NOMO-1 treated with DMSO at 0.1 percent for 48 hours (cell line): ENCODE measurements at regions not wholly inside any gene's neighbourhood (a gene's known extent, or its start where the extent isn't known, plus 50 kb on each side); places are given as distances from the start of the nearest gene placed in this dataset.
"Not testable (repeated sequence)": the region's sequence is repeated elsewhere in the genome, so short reads cannot be mapped to it uniquely, and the experiment has no call there.

Experiments used
- DNase-seq: peaks from one replicate; lab custom pipeline; 2025; ENCODE audit not compliant: unreplicated experiment; lab: John Stamatoyannopoulos, UW

DNA sequence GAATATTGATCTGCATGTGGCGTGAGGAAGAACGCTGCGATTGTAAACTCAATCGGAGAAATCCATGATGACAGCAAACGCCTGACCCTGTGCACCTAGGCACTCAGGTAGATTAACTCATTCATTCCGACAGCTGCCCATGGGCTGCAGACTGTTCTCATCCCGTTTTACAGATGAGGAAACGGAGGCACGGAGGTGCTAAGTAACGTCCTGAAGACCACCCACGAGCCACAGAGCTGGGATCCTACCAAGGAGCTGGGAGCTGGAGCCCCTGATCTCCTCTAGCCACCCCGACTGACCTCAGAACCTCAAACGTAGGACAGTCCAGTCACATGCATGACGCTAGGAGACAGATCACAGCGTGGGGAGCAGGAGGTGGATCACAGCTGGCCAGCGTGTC is 1092.7 kb downstream of the BRD1 start:
- DNase-seq, result no peak

GRCh38 chr22:48734359-48734758 is 1093.3 kb downstream of the BRD1 start:
- no peak for DNase-seq

- no peak for DNase-seq
Observed at GRCh38 chr22:48729499-48730171, 1098.0 kb downstream of the BRD1 start.

DNA sequence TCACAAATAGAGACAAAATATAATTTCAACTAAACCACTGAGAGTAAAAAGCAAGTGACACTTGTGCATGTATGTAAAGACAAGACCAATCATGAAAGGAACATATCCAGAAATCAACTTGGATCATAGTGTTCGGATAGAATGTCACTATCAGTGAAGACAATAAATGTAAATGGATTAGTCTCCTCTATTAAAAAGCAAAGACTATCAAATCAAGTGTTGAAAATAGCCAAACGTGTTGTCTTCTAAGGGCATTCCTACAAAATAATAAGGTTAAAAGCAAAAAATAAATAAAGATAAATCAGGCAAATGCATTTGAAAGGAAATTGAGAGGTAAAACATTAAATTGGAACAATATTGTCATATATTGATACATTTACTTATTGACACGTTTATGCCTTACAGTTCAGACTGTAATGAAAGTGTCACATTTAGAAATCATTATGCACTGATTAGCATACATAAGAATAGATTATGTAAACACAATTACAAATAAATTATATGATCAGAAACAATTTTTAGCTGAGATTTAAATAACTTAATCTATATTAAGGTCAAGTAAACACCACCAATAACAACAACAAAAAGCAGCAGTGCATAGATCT is 1100.1 kb downstream of the BRD1 start:
- DNase-seq, result no peak

DNA sequence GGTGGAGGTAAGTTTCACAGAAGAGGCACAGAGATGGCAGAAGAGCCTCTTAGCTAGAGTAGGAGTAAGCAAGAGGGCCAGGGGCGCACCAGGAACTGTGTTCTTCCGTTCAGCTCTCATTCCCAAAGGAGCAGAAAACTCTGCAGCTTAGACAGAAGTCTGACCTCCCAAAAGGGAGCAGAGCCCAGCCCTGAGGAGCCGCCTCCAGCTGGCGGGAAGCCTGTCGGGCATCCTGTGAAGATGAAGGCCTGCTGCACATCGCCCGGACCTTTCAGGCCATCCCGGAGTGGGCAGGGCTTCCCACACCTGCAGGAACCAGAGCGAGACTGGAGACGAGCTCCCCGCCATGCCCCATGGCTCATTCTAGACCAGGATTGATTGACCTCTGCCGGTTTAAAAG is 1102.8 kb downstream of the BRD1 start:
- no peak for DNase-seq

DNA sequence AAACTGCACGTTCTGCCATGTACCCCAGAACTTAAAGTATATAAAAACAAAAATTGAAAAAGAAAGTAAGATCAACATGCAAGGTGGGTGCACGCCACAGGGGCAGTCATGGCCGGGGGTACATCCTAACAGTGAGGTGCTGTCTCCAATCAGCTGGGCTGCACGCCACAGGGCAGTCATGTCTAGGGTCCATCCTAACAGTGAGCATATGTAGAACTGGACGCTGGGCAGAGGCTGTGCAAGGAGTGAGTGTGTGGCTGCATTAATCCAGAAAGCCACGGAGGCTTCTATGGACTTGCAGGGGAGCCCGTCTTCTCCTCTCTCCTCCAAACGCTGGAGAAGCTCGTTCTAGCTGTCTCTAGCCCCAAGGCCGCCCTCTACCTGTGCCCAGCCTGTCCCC is 1105.0 kb downstream of the BRD1 start:
- DNase-seq, result no peak

DNA sequence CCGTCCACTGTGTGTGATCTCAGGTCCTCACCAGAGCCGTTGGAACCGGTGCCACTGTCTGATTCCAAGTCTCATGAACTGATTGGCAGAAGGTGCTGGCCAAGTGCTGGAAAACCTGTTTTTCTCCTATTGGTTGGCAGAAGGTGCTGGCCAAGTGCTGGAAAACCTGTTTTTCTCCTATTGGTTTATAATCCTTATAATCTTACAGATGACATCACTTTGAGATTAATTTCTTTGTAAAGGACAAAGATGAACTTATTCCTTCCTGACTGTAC is 1106.3 kb downstream of the BRD1 start:
- DNase-seq, result no peak

DNA sequence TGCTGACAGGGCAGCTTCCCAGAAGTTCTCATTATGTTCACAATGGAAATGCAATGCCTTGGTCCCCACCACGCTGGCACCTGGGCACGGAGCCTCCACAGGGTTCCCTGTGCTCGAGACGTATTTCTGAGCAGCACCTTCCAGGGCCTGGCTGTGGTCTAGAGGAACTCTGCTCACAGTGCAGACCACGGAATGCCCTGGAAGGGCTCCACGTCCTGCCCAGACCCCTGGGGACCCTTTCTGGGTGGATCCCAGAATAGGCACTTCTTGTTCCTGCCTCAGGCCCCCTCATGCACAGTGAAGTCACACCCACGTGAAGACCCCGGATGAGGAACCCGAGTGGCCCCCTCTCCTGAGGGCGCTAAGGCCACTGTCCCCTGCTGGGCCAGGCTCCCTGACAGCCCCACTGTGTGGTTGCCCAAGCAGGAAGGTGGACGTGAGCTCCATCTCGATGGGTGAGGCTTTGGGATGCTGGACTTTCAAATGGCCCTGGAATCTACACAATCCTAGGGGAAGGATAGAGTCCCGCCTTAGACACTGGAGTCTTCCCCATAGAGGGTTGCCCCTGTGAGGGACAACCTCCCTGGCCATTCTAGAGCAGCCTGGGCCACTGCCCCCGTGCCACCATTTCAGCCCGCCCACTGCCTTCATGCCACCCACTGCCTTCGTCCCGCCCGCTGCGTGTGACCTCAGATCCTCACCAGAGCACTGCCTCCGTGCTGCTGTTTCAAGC is 1106.8 kb downstream of the BRD1 start:
- DNase-seq, result no peak

GRCh38 chr22:48719978-48720661 is 1107.6 kb downstream of the BRD1 start:
- DNase-seq, result no peak

GRCh38 chr22:48718818-48719500 is 1108.7 kb downstream of the BRD1 start:
- no peak for DNase-seq

DNA sequence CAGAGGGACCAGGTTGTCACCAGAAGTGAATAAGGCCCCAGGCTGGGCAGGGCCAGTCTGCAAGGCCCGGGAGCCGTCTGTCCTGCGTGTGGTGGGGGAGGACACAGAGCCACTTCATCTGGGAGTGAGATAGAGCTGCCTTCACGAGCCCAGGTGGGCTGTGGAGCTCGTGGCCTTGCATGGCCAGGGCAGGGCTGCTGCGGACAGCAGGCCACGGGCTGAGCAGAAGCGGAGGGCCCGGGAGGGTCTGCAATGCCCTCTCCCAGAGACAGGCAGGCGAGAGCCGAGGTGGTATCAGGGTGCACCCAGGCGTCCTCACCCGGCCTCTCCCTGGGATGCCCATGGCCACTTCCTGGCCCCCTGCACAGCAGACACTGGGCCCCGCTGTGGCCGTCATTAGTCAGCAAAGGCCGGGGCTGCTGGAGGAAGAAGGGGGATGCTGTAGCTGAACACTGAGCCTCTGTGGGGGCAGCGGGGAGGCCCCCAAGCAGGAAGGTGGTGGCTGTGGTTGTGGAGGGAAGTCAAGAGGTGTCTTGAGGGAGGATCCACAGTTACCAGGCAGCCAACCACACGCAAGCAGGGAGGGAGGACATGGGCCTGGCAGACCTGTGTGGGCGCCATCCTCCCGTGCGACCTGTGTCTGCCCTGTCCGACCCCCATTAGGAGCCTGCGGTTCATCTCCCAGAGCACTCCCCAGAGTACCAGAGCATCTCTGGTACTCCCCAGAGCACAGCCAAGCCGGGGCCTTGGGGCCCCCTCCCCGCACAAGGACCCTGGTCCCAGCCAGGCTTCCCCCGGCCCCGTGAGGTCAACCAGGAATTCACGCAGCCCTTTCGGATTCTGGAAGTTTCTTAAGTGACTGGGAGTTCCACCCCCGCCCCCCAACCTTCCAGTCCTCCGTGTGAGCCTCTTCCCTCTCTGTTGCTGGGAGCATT is 1109.5 kb downstream of the BRD1 start:
- DNase-seq, result no peak

DNA sequence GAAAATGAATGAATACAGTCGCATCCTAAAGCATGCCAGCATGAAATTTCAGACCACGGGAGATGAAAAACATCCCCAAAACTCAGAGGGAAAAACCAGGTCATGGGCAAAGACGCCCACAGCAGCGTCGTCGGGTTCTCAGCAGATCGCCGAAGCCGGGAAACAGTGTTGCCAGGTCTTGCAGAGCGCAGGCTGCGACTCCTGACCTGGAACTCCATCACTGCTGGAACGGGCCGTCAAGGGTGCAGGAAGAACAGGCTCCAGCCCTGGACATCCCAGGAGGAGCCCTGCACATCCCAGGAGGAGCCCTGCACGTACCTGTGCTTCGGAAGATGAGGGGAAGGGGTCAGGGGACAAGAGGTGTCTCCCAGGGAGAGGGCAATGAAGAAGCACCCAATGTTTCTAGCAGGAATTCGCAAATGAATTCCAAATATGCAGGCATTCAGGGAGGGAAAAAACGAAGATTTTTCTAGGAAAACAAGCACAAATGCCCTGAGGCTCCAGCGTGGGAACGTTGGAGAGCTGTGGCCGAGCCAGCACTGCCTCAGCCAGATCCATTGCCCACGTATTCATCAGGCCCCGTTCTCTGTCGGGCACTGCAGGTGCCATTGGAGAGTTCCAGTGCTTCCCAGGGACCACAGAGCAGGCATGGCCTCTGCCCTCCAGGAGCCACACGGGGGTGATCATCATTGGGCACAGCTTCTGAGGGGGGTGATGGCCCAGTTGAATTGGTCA is 1110.4 kb downstream of the BRD1 start:
- no peak for DNase-seq

GRCh38 chr22:48716154-48716553 is 1111.5 kb downstream of the BRD1 start:
- DNase-seq, result not testable (repeated sequence)

DNA sequence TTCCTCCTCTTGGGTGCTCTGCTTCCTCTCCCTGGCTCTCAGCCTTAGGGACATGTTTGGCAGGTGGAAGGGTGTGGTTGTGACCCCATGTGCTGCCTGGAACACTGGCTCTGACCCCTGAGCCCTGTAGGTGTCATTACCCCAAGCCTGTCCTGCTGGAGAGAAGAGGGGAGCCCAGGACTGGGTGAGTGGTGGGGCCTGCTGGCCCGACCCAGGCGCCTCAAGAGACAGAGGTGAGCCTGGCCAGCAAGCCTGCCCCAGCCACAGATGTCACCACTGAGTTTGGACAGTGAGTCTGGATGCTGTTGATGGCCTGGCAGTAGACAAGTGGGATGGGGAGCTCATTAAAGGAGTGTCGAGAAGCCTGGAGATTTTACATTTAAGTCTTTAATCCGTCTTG is 1112.2 kb downstream of the BRD1 start:
- no peak for DNase-seq

DNA sequence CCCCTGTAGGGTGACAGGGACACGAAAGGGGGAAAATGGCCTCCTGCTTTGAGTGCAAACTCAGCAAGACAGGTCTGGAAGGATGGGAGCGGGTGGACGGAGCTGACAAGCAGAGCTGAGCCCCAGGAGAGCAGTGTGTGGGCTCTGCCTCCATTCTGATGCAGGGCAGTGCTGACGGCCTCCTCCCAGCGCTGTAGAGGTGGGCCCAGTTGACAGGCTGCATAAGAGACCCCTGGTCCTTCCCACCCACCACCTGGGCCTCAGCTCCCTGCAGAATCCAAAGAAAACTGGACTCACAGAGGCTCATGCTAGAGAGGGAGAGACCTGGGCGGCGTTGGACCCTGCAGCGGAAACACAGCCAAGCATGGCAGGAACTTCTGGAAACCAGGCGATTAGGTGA is 1113.4 kb downstream of the BRD1 start:
- DNase-seq, result no peak

DNA sequence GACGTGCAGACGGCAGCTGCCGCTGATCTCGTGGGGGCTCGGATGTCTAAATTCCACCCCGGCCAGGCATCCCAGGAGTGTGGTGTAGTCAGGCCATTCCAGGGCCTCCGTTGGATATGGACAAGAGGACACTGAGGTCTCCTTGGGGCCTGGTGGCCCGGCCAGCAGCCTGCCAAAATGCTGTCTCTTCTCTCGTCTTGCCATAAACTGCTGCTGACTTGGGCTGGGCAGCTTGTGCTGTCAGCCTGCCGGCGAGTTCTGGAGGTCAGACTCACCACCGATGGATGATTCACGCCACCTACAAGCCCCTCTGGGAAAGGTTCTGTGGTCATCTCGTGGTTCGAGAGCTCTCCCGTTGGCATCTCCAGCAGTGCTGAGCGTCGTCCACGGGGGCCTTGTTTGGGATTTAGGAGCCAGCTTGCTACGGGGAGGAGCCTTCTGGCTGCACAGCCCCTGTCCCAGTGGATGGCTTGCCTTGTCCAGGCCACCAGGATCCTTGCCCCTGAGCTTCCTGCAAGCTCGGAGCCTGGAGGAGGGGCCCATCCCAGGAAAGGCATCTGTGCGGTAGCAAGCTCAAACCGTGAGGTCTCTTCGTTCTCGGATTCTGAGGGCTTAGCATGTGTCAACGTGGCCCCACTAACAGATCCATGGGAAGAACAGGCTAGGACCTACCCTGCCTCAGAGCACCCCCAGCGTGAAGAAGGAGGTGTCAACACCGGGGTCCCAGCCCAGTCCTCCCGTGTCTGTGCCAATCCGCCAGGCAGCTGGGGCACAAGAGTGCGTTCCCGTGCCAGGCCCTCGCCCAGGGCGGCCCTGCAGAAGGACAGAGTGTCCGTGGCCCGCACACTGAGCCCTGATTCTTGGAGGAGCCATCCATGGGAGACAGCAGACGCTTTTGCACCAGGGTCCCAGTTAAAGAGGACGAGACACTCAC is 1114.1 kb downstream of the BRD1 start:
- DNase-seq, result no peak

GRCh38 chr22:48712558-48713271 is 1115.0 kb downstream of the BRD1 start:
- DNase-seq, result no peak

- no peak for DNase-seq
Observed at GRCh38 chr22:48711669-48712068, 1116.0 kb downstream of the BRD1 start.
